ENCODE measurements at regions not wholly inside any gene's neighbourhood (a gene's known extent, or its start where the extent isn't known, plus 50 kb on each side); places are given as distances from the start of the nearest gene placed in this dataset.

DNA sequence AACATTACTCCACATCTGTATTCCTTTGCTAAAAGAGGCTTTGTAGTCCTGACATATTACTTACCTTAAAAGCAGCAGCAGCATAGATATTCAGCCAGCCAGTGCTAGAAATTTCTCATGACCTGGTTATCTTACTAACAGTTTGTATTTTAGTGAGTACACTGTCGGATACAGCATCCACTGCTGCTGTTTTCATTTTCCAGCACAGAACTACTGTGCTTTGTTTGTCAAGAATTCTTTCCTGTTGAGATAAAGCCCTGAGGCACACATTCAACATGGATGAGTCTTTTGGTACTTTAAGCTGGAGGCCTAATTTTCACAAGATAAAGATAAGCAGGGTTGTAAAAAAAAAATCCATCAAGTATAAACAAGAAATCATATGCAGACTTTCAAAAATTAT lies 311.2 kb upstream of the OPRM1 start:
- TF ChIP-seq, protein P1, sequence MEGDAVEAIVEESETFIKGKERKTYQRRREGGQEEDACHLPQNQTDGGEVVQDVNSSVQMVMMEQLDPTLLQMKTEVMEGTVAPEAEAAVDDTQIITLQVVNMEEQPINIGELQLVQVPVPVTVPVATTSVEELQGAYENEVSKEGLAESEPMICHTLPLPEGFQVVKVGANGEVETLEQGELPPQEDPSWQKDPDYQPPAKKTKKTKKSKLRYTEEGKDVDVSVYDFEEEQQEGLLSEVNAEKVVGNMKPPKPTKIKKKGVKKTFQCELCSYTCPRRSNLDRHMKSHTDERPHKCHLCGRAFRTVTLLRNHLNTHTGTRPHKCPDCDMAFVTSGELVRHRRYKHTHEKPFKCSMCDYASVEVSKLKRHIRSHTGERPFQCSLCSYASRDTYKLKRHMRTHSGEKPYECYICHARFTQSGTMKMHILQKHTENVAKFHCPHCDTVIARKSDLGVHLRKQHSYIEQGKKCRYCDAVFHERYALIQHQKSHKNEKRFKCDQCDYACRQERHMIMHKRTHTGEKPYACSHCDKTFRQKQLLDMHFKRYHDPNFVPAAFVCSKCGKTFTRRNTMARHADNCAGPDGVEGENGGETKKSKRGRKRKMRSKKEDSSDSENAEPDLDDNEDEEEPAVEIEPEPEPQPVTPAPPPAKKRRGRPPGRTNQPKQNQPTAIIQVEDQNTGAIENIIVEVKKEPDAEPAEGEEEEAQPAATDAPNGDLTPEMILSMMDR (IDR thresholded peaks at IDR 0.05; ENCODE audit: control extremely low read depth in 1 of 3, insufficient read depth in 1 of 3, low read depth in 1 of 3, low read length in 3 of 3): no peak
- TF ChIP-seq SP4 (IDR thresholded peaks at IDR 0.05; ENCODE audit: low read length) (no peak), RAD21 (IDR thresholded peaks at IDR 0.05 in 1 of 2, conservative IDR thresholded peaks at IDR 0.05 in 1 of 2; ENCODE audit: low read depth in 2 of 2, low read length in 2 of 2) (no peak)
- TF ChIP-seq, protein P2, sequence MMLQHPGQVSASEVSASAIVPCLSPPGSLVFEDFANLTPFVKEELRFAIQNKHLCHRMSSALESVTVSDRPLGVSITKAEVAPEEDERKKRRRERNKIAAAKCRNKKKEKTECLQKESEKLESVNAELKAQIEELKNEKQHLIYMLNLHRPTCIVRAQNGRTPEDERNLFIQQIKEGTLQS (IDR thresholded peaks at IDR 0.05; ENCODE audit: insufficient read depth, low read depth, low read length): no peak
